ENCODE measurements at regions not wholly inside any gene's neighbourhood (a gene's known extent, or its start where the extent isn't known, plus 50 kb on each side); places are given as distances from the start of the nearest gene placed in this dataset.

GRCh38 chr15:72935521-72935920 is 116.7 kb upstream of the NEO1 start:
- peaks cover 18 to 72% (median 23%) of the 10 kb centered on the region in 5 donors for H3K27me3 Mint-ChIP-seq
- peaks cover 0 to 2% (median 0%) of the 10 kb centered on the region in 9 donors for H3K9me3 Mint-ChIP-seq
- H3K27ac Mint-ChIP-seq, result no peak overlapping the region
- DNase-seq (no peak), ATAC-seq (no peak)
- peaks cover 0 to 2% (median 0%) of the 10 kb centered on the region in 4 donors for H3K4me1 Mint-ChIP-seq
- no peaks in the 10 kb centered on the region for H3K36me3 Mint-ChIP-seq
- H3K4me3 Mint-ChIP-seq, result no peak overlapping the region
- POLR2A ChIA-PET, result no interaction called here

DNA sequence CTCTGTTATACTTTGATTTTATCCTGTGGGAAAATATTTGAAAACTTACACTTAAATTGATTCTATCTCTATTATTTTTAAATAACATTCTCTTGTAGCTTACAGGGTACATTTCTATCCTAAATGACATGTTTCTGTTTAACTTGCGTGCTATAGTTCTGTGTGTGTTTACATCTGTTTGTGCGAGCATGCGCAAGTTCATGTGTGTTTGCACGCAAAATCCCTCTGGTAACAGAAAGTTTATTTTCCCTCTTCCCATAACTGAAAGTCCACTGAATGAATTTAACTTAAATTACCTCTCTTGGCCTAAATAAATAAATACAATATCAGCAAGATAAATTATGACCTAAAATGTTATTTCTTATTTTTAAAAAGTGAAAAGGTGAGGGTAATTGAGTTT is 117.3 kb upstream of the NEO1 start:
- Mint-ChIP-seq H3K27ac (no peak overlapping the region), H3K27me3 (peaks cover 22 to 78% (median 29%) of the 10 kb centered on the region in 5 donors), H3K4me3 (no peak overlapping the region), H3K4me1 (peaks cover 0 to 2% (median 0%) of the 10 kb centered on the region in 4 donors), H3K36me3 (no peaks in the 10 kb centered on the region), H3K9me3 (peaks cover 0 to 2% (median 0%) of the 10 kb centered on the region in 9 donors)
- POLR2A ChIA-PET, result no interaction called here
- ATAC-seq (no peak), DNase-seq (no peak)

- no peaks in the 10 kb centered on the region for H3K36me3 Mint-ChIP-seq
- no peak overlapping the region for H3K27ac Mint-ChIP-seq
- no peak for DNase-seq
- H3K27me3 Mint-ChIP-seq, result peaks cover 24 to 88% (median 37%) of the 10 kb centered on the region in 5 donors
- ATAC-seq, result no peak
- peaks cover 0 to 2% (median 0%) of the 10 kb centered on the region in 9 donors for H3K9me3 Mint-ChIP-seq
- POLR2A ChIA-PET, result no interaction called here
- peaks cover 0 to 2% (median 0%) of the 10 kb centered on the region in 4 donors for H3K4me1 Mint-ChIP-seq
- H3K4me3 Mint-ChIP-seq, result no peak overlapping the region
These were observed 118.3 kb upstream of the NEO1 start for GRCh38 chr15:72933976-72934375.

- H3K9me3 Mint-ChIP-seq, result peaks cover 0 to 2% (median 0%) of the 10 kb centered on the region in 9 donors
- H3K27me3 Mint-ChIP-seq, result peaks cover 31 to 96% (median 38%) of the 10 kb centered on the region in 5 donors
- no peak overlapping the region for H3K27ac Mint-ChIP-seq
These were observed 119.8 kb upstream of the NEO1 start for GRCh38 chr15:72932472-72932871.

DNA sequence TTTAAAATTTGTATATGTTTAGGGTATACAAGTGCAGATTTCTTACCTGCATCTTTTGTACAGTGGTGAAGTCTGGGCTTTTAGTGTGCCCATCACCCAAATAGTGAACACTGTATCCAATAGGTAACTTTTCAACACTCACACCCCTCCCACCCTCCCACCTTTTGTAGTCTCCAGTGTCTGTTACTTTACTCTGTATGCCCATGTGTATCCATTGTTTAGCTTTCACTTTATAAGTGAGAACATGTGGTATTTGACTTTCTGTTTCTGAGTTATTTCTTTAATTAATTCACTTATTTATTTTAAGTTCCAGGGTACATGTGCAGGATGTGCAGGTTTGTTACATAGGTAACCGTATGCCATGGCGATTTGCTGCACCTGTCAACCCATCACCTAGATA is 124.8 kb upstream of the NEO1 start:
- POLR2A ChIA-PET, result no interaction called here
- Mint-ChIP-seq H3K4me1 (no peaks in the 10 kb centered on the region), H3K36me3 (no peaks in the 10 kb centered on the region), H3K4me3 (peak overlapping the region in 2 of 10 donors; percentile 15 to 38), H3K27ac (no peak overlapping the region), H3K27me3 (peaks cover 19 to 46% (median 38%) of the 10 kb centered on the region in 5 donors), H3K9me3 (no peaks in the 10 kb centered on the region)
- ATAC-seq, result no peak
- DNase-seq, result no peak

More at GRCh38 chr15:72932472-72932871, 119.8 kb upstream of the NEO1 start:
- H3K4me1 Mint-ChIP-seq, result no peaks in the 10 kb centered on the region
- DNase-seq, result no peak
- ATAC-seq, result no peak
- no peaks in the 10 kb centered on the region for H3K36me3 Mint-ChIP-seq
- POLR2A ChIA-PET, result no interaction called here
- no peak overlapping the region for H3K4me3 Mint-ChIP-seq

DNA sequence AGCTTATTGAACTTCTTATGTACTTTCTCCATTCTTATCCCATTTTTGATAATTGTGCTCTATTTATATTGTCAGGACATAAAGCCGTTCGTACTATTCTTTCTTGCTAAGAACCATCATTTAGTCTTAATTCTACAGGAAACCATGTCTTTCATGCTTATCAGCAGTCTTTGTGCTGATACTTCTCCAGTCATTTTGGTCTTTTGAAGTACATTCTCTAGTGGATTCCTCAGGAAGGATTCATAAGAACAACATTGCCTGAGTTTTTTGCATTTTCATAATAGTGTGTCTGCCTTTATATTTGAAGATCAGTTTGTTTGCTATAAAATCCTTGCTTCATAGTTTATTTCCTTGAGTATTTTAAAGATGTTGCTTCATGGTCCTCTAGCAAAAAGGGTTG is 126.6 kb upstream of the NEO1 start:
- ATAC-seq (no peak), DNase-seq (no peak)
- no peaks in the 10 kb centered on the region for H3K4me1 Mint-ChIP-seq
- H3K27me3 Mint-ChIP-seq, result peaks cover 9 to 40% (median 28%) of the 10 kb centered on the region in 5 donors
- H3K36me3 Mint-ChIP-seq, result no peaks in the 10 kb centered on the region
- no peak overlapping the region for H3K27ac Mint-ChIP-seq
- no peaks in the 10 kb centered on the region for H3K9me3 Mint-ChIP-seq
- H3K4me3 Mint-ChIP-seq, result no peak overlapping the region
- POLR2A ChIA-PET, result no interaction called here

- Mint-ChIP-seq H3K27ac (no peak overlapping the region), H3K4me1 (no peaks in the 10 kb centered on the region), H3K9me3 (no peaks in the 10 kb centered on the region), H3K36me3 (no peaks in the 10 kb centered on the region), H3K27me3 (peaks cover 1 to 23% (median 4%) of the 10 kb centered on the region in 5 donors), H3K4me3 (no peak overlapping the region)
- ATAC-seq, result no peak
- POLR2A ChIA-PET, result no interaction called here
- DNase-seq, result no peak
These were observed 129.0 kb upstream of the NEO1 start for GRCh38 chr15:72923289-72923688.

DNA sequence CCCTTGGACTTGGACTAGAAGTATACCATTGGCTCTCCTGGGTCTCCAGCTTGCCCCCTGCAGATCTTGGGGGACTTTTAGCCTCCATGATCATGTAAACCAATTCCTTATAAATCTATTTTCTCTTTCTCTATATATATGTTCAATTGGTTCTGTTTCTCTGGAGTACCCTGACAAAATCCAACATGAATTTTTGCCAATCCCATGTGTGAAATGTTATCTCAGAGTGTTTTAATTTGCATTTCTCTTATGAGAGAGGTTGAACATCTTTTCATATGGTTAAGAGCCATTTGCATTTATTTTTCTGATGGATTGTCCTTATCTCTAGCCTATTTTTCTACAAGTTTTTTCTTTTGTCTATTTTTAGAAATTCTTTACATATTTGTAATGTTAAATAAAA is 131.7 kb upstream of the NEO1 start:
- POLR2A ChIA-PET, result no interaction called here
- DNase-seq, result no peak
- Mint-ChIP-seq H3K4me3 (no peak overlapping the region), H3K27ac (no peak overlapping the region), H3K9me3 (no peaks in the 10 kb centered on the region), H3K27me3 (peaks cover 0 to 10% (median under 1%) of the 10 kb centered on the region in 5 donors), H3K4me1 (no peaks in the 10 kb centered on the region), H3K36me3 (no peaks in the 10 kb centered on the region)
- no peak for ATAC-seq

DNA sequence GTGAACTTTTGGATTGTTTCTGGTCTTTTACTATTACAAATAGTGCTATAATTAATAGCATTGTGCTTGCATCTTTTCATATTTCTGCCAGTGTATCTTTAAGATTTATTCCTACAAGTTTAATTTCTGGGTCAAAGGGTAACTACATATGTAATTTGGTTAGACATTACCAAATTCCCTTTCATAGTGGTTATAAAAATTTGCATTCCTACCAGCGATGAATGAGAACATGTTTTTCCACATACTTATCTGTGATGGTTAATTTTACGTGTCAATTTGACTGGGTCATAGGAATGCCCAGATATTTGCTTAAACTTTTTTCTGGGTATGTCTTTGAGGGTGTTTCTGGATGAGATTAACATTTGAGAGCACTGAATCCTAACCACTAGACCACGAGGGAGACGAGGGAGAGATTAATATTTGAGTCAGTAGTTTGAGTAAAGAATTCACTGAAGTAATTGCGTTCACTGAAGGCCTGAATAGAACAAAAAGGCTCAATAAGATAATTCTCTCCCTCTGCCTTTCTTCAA is 132.3 kb upstream of the NEO1 start:
- no peak overlapping the region for H3K27ac Mint-ChIP-seq
- POLR2A ChIA-PET, result no interaction called here
- ATAC-seq, result no peak

GRCh38 chr15:72916897-72917296 is 133.3 kb upstream of the ADPGK start:
- Mint-ChIP-seq H3K4me1 (no peaks in the 10 kb centered on the region), H3K36me3 (no peaks in the 10 kb centered on the region), H3K27me3 (peaks cover 0 to 5% (median 0%) of the 10 kb centered on the region in 5 donors), H3K9me3 (no peaks in the 10 kb centered on the region), H3K27ac (no peak overlapping the region), H3K4me3 (no peak overlapping the region)
- ATAC-seq (no peak), DNase-seq (no peak)
- POLR2A ChIA-PET, result no interaction called here

More for the DNA sequence above, 132.3 kb upstream of the NEO1 start:
- Mint-ChIP-seq H3K4me1 (no peaks in the 10 kb centered on the region), H3K27me3 (peaks cover 0 to 8% (median 0%) of the 10 kb centered on the region in 5 donors), H3K4me3 (no peak overlapping the region), H3K9me3 (no peaks in the 10 kb centered on the region), H3K36me3 (no peaks in the 10 kb centered on the region)
- no peak for DNase-seq

GRCh38 chr15:72916378-72916777 is 132.8 kb upstream of the ADPGK start:
- Mint-ChIP-seq H3K9me3 (no peaks in the 10 kb centered on the region), H3K4me3 (no peak overlapping the region), H3K4me1 (no peaks in the 10 kb centered on the region), H3K27ac (no peak overlapping the region), H3K36me3 (no peaks in the 10 kb centered on the region), H3K27me3 (peaks cover 0 to 10% (median 0%) of the 10 kb centered on the region in 5 donors)
- DNase-seq, result no peak
- POLR2A ChIA-PET, result no interaction called here
- ATAC-seq, result no peak

- Mint-ChIP-seq H3K36me3 (no peaks in the 10 kb centered on the region), H3K9me3 (no peaks in the 10 kb centered on the region), H3K27ac (no peak overlapping the region), H3K27me3 (peaks cover 0 to 10% (median 0%) of the 10 kb centered on the region in 5 donors), H3K4me1 (no peaks in the 10 kb centered on the region), H3K4me3 (no peak overlapping the region)
- no peak for ATAC-seq
- POLR2A ChIA-PET, result no interaction called here
- no peak for DNase-seq
These were observed 132.3 kb upstream of the ADPGK start for GRCh38 chr15:72915843-72916242.

GRCh38 chr15:72912996-72913395 is 129.4 kb upstream of the ADPGK start:
- no peak overlapping the region for H3K4me3 Mint-ChIP-seq
- no peak for ATAC-seq
- POLR2A ChIA-PET, result no interaction called here
- peaks cover 0 to 10% (median 1%) of the 10 kb centered on the region in 5 donors for H3K27me3 Mint-ChIP-seq
- no peak overlapping the region for H3K27ac Mint-ChIP-seq
- H3K9me3 Mint-ChIP-seq, result no peaks in the 10 kb centered on the region
- no peak for DNase-seq
- no peaks in the 10 kb centered on the region for H3K4me1 Mint-ChIP-seq
- H3K36me3 Mint-ChIP-seq, result no peaks in the 10 kb centered on the region

DNA sequence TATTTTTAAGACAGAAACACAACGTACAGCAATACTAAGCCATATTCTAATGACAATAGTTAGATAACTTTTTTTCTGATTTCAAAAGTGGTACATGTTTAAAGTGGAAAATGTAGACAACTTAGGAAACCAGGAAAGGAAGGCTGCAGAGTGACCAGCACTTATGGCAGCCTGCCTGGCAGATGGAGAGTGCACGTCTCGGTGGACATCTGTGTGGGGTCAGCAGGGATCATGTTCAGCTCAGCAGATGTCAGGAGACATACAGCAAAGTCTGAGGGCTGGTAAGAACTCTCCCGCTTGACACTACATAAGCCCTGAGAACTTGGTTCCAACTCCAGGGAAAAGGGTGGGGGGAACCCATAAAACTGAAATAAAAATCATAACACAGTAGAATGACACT is 128.6 kb upstream of the ADPGK start:
- DNase-seq (no peak), ATAC-seq (no peak)
- POLR2A ChIA-PET, result no interaction called here
- H3K27ac Mint-ChIP-seq, result no peak overlapping the region
- no peaks in the 10 kb centered on the region for H3K9me3 Mint-ChIP-seq
- H3K4me3 Mint-ChIP-seq, result no peak overlapping the region
- H3K4me1 Mint-ChIP-seq, result no peaks in the 10 kb centered on the region
- peaks cover 1 to 14% (median 6%) of the 10 kb centered on the region in 5 donors for H3K27me3 Mint-ChIP-seq
- H3K36me3 Mint-ChIP-seq, result no peaks in the 10 kb centered on the region
